ENCODE measurements at regions not wholly inside any gene's neighbourhood (a gene's known extent, or its start where the extent isn't known, plus 50 kb on each side); places are given as distances from the start of the nearest gene placed in this dataset.

DNA sequence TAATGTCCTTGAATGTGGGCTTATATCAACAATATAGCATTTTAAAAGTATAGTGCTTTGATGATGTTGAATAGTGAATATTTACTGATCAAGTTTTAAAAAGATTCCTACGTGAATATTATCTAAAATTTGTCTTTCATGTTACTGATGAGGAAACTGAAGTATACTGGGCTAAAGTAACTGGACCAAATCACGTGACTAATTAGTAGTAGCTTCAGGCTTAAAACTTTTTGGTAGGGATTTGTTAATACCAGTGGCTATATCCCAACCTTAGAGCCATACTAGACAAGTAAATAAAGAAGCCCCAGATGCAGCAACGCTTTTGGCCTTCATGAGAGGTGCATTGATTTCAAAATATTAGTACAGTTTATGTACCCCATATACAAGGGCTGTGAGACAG lies 152.1 kb upstream of the EDIL3 start:
- in situ Hi-C loops (cut with MboI): no loop called here
- H3K79me2 ChIP-seq (ENCODE audit: control insufficient read depth, insufficient read depth, low read length): no peaks in the 10 kb centered on the region
- H3K36me3 ChIP-seq (ENCODE audit: control insufficient read depth in 2 of 2, insufficient read depth in 2 of 2, low read length in 1 of 2): no peaks in the 10 kb centered on the region
- TF ChIP-seq WRNIP1 (IDR thresholded peaks at IDR 0.05; ENCODE audit: borderline replicate concordance, low read depth, low read length) (no peak), NFYA (IDR thresholded peaks at IDR 0.05; ENCODE audit: borderline replicate concordance, low read depth, low read length) (no peak), JUNB (IDR thresholded peaks at IDR 0.05) (no peak)
- TF ChIP-seq, protein P1, sequence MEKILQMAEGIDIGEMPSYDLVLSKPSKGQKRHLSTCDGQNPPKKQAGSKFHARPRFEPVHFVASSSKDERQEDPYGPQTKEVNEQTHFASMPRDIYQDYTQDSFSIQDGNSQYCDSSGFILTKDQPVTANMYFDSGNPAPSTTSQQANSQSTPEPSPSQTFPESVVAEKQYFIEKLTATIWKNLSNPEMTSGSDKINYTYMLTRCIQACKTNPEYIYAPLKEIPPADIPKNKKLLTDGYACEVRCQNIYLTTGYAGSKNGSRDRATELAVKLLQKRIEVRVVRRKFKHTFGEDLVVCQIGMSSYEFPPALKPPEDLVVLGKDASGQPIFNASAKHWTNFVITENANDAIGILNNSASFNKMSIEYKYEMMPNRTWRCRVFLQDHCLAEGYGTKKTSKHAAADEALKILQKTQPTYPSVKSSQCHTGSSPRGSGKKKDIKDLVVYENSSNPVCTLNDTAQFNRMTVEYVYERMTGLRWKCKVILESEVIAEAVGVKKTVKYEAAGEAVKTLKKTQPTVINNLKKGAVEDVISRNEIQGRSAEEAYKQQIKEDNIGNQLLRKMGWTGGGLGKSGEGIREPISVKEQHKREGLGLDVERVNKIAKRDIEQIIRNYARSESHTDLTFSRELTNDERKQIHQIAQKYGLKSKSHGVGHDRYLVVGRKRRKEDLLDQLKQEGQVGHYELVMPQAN (conservative IDR thresholded peaks at IDR 0.05): no peak
- ChIA-PET RAD21 (ENCODE audit: unreplicated experiment) (no interaction called here), CTCF (no interaction called here), POLR2A (no interaction called here), SMC1A (ENCODE audit: uncharacterized antibody, unreplicated experiment) (no interaction called here)
- no peak for DNase-seq (ENCODE audit: low read depth, low spot score)
- no peak overlapping the region for H3K27ac ChIP-seq (ENCODE audit: control insufficient read depth, insufficient read depth)
- intact Hi-C loops (cut with micrococcal nuclease; ENCODE audit: unreplicated experiment): no loop called here
- no peak overlapping the region for H3K4me2 ChIP-seq (ENCODE audit: control insufficient read depth, insufficient read depth)
- no TSS peak for BruUV-seq (replicated peaks)
- H2AFZ ChIP-seq (ENCODE audit: control insufficient read depth, low read depth, low read length): no peak overlapping the region
- no peaks in the 10 kb centered on the region for H4K20me1 ChIP-seq (ENCODE audit: control insufficient read depth, insufficient read depth)
- no peaks in the 10 kb centered on the region for H3K27me3 ChIP-seq (replicated peaks in 1 of 2; ENCODE audit: control insufficient read depth in 2 of 2, insufficient read depth in 2 of 2, low read length in 1 of 2)
- H3K9me3 ChIP-seq (replicated peaks; ENCODE audit: control insufficient read depth, insufficient read depth, low read length): no peaks in the 10 kb centered on the region
- no peaks in the 10 kb centered on the region for H3K4me1 ChIP-seq (ENCODE audit: control insufficient read depth, insufficient read depth, low read length)
- 0% methylated on average over 3 of the region's 3 CpGs for WGBS (ENCODE audit: insufficient coverage, insufficient replicate concordance, low lambda C conversion rate, missing lambda C conversion rate)
- no peak for FAIRE-seq
- ATAC-seq: no peak
- no peak overlapping the region for H3K9ac ChIP-seq (ENCODE audit: control insufficient read depth, insufficient read depth, low read length)
- H3K4me3 ChIP-seq: no peak overlapping the region

DNA sequence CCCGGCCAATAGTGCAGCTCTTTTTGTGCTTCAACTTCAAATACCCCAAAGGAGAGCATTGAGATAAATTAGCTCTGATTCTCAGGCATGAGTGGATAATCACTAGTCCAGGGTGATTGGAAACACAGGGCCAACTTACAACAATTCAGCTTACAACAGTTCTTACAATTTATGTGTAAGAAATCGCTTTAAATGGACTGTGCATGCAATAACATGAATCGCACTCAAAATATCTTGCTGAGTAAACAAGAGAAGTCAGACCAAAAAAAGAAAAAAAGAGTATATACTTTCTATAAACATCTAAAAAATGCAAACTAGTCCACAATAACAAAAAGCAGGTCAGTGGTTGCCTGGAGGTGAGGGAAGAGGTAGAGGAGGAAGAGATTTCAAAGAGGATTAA lies 150.6 kb upstream of the EDIL3 start:
- H3K4me2 ChIP-seq (ENCODE audit: control insufficient read depth, insufficient read depth): no peak overlapping the region
- no peak for DNase-seq (ENCODE audit: low read depth, low spot score)
- H3K36me3 ChIP-seq (ENCODE audit: control insufficient read depth in 2 of 2, insufficient read depth in 2 of 2, low read length in 1 of 2): no peaks in the 10 kb centered on the region
- H3K4me1 ChIP-seq (ENCODE audit: control insufficient read depth, insufficient read depth, low read length): no peaks in the 10 kb centered on the region
- H3K27me3 ChIP-seq (replicated peaks in 1 of 2; ENCODE audit: control insufficient read depth in 2 of 2, insufficient read depth in 2 of 2, low read length in 1 of 2): no peaks in the 10 kb centered on the region
- H3K9me3 ChIP-seq (replicated peaks; ENCODE audit: control insufficient read depth, insufficient read depth, low read length): no peaks in the 10 kb centered on the region
- 38% methylated on average over 3 of the region's 3 CpGs for WGBS (ENCODE audit: insufficient coverage, insufficient replicate concordance, low lambda C conversion rate, missing lambda C conversion rate)
- H3K4me3 ChIP-seq: no peak overlapping the region
- no TSS peak for BruUV-seq (replicated peaks)
- ChIA-PET CTCF (interaction anchor here (1.3 kb wide), 1 partner anchor 11 kb away, joined by 4 read pairs; no protein-coding TSS in a partner anchor), RAD21 (ENCODE audit: unreplicated experiment) (no interaction called here), SMC1A (ENCODE audit: uncharacterized antibody, unreplicated experiment) (interaction anchor here (1.1 to 1.2 kb wide), 2 partner anchors 15 to 16 kb away, joined by 3 read pairs; no protein-coding TSS in a partner anchor), POLR2A (no interaction called here)
- intact Hi-C loops (cut with micrococcal nuclease; ENCODE audit: unreplicated experiment) (no loop called here), in situ Hi-C loops (cut with MboI) (no loop called here)
- no peaks in the 10 kb centered on the region for H3K79me2 ChIP-seq (ENCODE audit: control insufficient read depth, insufficient read depth, low read length)
- no peaks in the 10 kb centered on the region for H4K20me1 ChIP-seq (ENCODE audit: control insufficient read depth, insufficient read depth)
- H3K27ac ChIP-seq (ENCODE audit: control insufficient read depth, insufficient read depth): no peak overlapping the region
- no peak for FAIRE-seq
- H3K9ac ChIP-seq (ENCODE audit: control insufficient read depth, insufficient read depth, low read length): no peak overlapping the region
- no peak overlapping the region for H2AFZ ChIP-seq (ENCODE audit: control insufficient read depth, low read depth, low read length)
- no peak for ATAC-seq
- TF ChIP-seq TCF3 (IDR thresholded peaks at IDR 0.05; ENCODE audit: borderline replicate concordance, insufficient read depth, low read depth, low read length) (no peak), SUPT20H (IDR thresholded peaks at IDR 0.05; ENCODE audit: borderline replicate concordance, control insufficient read depth, low read depth, low read length) (no peak), RFX5 (IDR thresholded peaks at IDR 0.05; ENCODE audit: low read depth, low read length) (no peak), ZZZ3 (IDR thresholded peaks at IDR 0.05; ENCODE audit: control insufficient read depth, insufficient read length, low read depth) (no peak), FOXM1 (IDR thresholded peaks at IDR 0.05; ENCODE audit: low read depth, low read length) (no peak), WRNIP1 (IDR thresholded peaks at IDR 0.05; ENCODE audit: borderline replicate concordance, low read depth, low read length) (no peak), RAD21 (IDR thresholded peaks at IDR 0.05; ENCODE audit: insufficient read depth, low read depth, low read length) (no peak)
- TF ChIP-seq, protein P1 (conservative IDR thresholded peaks at IDR 0.05): no peak
- TF ChIP-seq, protein P2, sequence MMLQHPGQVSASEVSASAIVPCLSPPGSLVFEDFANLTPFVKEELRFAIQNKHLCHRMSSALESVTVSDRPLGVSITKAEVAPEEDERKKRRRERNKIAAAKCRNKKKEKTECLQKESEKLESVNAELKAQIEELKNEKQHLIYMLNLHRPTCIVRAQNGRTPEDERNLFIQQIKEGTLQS (IDR thresholded peaks at IDR 0.05; ENCODE audit: borderline replicate concordance, extremely low read depth, low read depth, low read length): no peak
- TF ChIP-seq, protein P3, sequence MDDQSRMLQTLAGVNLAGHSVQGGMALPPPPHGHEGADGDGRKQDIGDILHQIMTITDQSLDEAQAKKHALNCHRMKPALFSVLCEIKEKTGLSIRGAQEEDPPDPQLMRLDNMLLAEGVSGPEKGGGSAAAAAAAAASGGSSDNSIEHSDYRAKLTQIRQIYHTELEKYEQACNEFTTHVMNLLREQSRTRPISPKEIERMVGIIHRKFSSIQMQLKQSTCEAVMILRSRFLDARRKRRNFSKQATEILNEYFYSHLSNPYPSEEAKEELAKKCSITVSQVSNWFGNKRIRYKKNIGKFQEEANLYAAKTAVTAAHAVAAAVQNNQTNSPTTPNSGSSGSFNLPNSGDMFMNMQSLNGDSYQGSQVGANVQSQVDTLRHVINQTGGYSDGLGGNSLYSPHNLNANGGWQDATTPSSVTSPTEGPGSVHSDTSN (IDR thresholded peaks at IDR 0.05; ENCODE audit: insufficient replicate concordance, low read depth, low read length): no peak
